Neural progenitor cell (in vitro differentiated cells): ENCODE measurements at regions not wholly inside any gene's neighbourhood (a gene's known extent, or its start where the extent isn't known, plus 50 kb on each side); places are given as distances from the start of the nearest gene placed in this dataset.

Experiments
- EZH2 ChIP-seq: fragments of 200-600 bp; sonication (generic); IDR thresholded peaks from 2 replicates; pipeline ENCODE4 v1.6.1; 2017; ENCODE audit warnings: antibody characterized with exemption, mild to moderate bottlenecking, moderate library complexity
- EZH2phosphoT487 ChIP-seq: fragments of 200-600 bp; sonication (generic); IDR thresholded peaks from 2 replicates; pipeline ENCODE4 v1.6.1; 2017; ENCODE audit warnings: antibody characterized with exemption
- TF ChIP-seq, protein P1 (sequence below): fragments of 200-600 bp; sonication (generic); IDR thresholded peaks from 2 replicates; pipeline ENCODE4 v1.5.1; 2017; ENCODE audit warnings: antibody characterized with exemption, mild to moderate bottlenecking

DNA sequence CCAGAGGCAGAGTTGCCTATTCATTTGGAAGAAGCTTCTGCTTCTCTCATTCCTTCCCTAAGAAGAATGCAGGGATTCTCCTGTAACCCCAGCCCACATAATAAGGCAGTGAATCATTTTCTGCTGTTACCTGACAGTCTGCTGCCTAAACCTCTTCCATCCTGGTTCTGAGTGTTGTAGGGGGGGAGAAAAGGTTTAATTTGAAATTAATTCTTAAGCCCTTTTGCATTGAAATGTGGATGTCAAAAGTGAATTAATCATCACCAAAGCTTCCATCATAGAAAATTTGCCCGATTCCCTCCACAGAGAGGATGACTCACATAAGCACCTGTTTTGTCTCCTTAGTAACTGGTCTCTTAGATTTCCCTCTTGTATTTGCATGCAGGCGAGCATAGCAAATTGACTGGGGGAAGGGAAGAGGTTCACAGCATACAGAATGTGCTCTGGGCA lies 146.7 kb upstream of the FNDC3A start:
- TF ChIP-seq, protein P1, sequence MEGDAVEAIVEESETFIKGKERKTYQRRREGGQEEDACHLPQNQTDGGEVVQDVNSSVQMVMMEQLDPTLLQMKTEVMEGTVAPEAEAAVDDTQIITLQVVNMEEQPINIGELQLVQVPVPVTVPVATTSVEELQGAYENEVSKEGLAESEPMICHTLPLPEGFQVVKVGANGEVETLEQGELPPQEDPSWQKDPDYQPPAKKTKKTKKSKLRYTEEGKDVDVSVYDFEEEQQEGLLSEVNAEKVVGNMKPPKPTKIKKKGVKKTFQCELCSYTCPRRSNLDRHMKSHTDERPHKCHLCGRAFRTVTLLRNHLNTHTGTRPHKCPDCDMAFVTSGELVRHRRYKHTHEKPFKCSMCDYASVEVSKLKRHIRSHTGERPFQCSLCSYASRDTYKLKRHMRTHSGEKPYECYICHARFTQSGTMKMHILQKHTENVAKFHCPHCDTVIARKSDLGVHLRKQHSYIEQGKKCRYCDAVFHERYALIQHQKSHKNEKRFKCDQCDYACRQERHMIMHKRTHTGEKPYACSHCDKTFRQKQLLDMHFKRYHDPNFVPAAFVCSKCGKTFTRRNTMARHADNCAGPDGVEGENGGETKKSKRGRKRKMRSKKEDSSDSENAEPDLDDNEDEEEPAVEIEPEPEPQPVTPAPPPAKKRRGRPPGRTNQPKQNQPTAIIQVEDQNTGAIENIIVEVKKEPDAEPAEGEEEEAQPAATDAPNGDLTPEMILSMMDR: no peak
- TF ChIP-seq EZH2 (no peak), EZH2phosphoT487 (no peak)
